HCT116 (cell line): ENCODE measurements at regions not wholly inside any gene's neighbourhood (a gene's known extent, or its start where the extent isn't known, plus 50 kb on each side); places are given as distances from the start of the nearest gene placed in this dataset.

Experiments used
- ATAC-seq: fragments of 200-7000 bp; cut with Tn5 transposase; 2 replicates; pipeline ENCODE4 v1.9.1; 2020; ENCODE audit warnings: mild to moderate bottlenecking, moderate library complexity
- BruUV-seq: library from RNA; stranded (reverse); fragments of 400-500 nt; replicated peaks from 2 replicates; lab custom pipeline; 2021; lab: Mats Ljungman, UMichigan
- CTCF ChIA-PET: fragments of 300-600 bp; sonication (Branson Sonifier 250); formaldehyde crosslinking; loops from one replicate; lab custom pipeline; 2021; ENCODE audit warnings: antibody characterized with exemption; lab: Charles Lee
- POLR2A ChIA-PET: fragments of 300-600, 350-600 bp; sonication (Branson Sonifier 250); formaldehyde crosslinking; loops from one replicate; lab custom pipeline; 2021; ENCODE audit warnings: antibody characterized with exemption; lab: Charles Lee
- RAD21 ChIA-PET, 2 experiments: fragments of 300-600 bp; sonication (Branson Sonifier 250); formaldehyde crosslinking; loops; one replicate each; lab custom pipeline; 2023; ENCODE audit warnings: low total read pairs in 2 of 2; ENCODE audit not compliant: uncharacterized antibody in 2 of 2, unreplicated experiment in 2 of 2, low non-redundant PET in 1 of 2; lab: Charles Lee
- DNase-seq: peaks from one replicate; pipeline ENCODE4 v3.0.0-alpha.2; 2010; ENCODE audit warnings: low read depth, low spot score
- H2AFZ ChIP-seq: fragments of 200-600 bp; shearing (Covaris generic), sonication (generic); 2 replicates; pipeline ENCODE4 v1.6.1; 2017; ENCODE audit warnings: low read depth, mixed run types, mixed read lengths, antibody characterized with exemption, low read length; ENCODE audit not compliant: poor library complexity, severe bottlenecking
- H3K27ac ChIP-seq: 2 replicates; pipeline ENCODE4 v1.5.1; 2012; ENCODE audit warnings: low read depth, low read length
- H3K27me3 ChIP-seq: fragments of 200-600 bp; sonication (generic); 2 replicates; pipeline ENCODE4 v1.6.1; 2016; ENCODE audit warnings: mixed run types, low read length, mixed read lengths; ENCODE audit not compliant: insufficient read depth
- H3K36me3 ChIP-seq, 2 experiments: fragments of 200-500 bp in 1 of 2; fragments of 200-600 bp in 1 of 2; sonication (Bioruptor generic) in 1 of 2; sonication (generic) in 1 of 2; 2 replicates each; pipeline versions ENCODE4 v1.5.1 to v1.6.1; 2014 to 2016; ENCODE audit warnings: low read length in 2 of 2, inconsistent platforms in 1 of 2, mixed read lengths in 1 of 2, mixed run types in 1 of 2; ENCODE audit not compliant: insufficient read depth in 2 of 2, control insufficient read depth in 1 of 2
- H3K4me1 ChIP-seq, 2 experiments: fragments of 200-600 bp in 1 of 2; sonication (generic) in 1 of 2; 2 replicates each; pipeline versions ENCODE4 v1.5.1 to v1.6.1; 2012 to 2017; ENCODE audit warnings: low read length in 2 of 2, inconsistent platforms in 1 of 2, mild to moderate bottlenecking in 1 of 2, mixed read lengths in 1 of 2, mixed run types in 1 of 2, moderate library complexity in 1 of 2; ENCODE audit not compliant: insufficient read depth in 2 of 2, control insufficient read depth in 1 of 2
- H3K4me2 ChIP-seq: fragments of 200-600 bp; sonication (generic); 2 replicates; pipeline ENCODE4 v1.6.1; 2017; ENCODE audit warnings: mixed run types, low read length, mixed read lengths
- H3K4me3 ChIP-seq, 2 experiments: fragments of 200-600 bp in 1 of 2; sonication (generic) in 1 of 2; replicated peaks in 1 of 2; 2 replicates each; pipeline ENCODE4 v1.5.1; 2011 to 2016; ENCODE audit warnings: low read length in 2 of 2, control low read depth in 1 of 2, low read depth in 1 of 2, mild to moderate bottlenecking in 1 of 2, mixed read lengths in 1 of 2, mixed run types in 1 of 2
- H3K79me2 ChIP-seq: fragments of 200-600 bp; sonication (generic); 2 replicates; pipeline ENCODE4 v1.6.1; 2017; ENCODE audit warnings: mild to moderate bottlenecking, mixed run types, low read length, moderate library complexity, mixed read lengths; ENCODE audit not compliant: insufficient read depth
- H3K9ac ChIP-seq: fragments of 200-600 bp; sonication (generic); 2 replicates; pipeline ENCODE4 v1.6.1; 2016; ENCODE audit warnings: low read length, mixed read lengths
- H3K9me2 ChIP-seq: fragments of 200-600 bp; sonication (generic), shearing (Covaris generic); 2 replicates; pipeline ENCODE4 v1.6.1; 2017; ENCODE audit warnings: mixed run types, mild to moderate bottlenecking, moderate library complexity; ENCODE audit not compliant: insufficient read depth
- H3K9me3 ChIP-seq, 2 experiments: fragments of 200-500 bp in 1 of 2; fragments of 200-600 bp in 1 of 2; sonication (Bioruptor generic) in 1 of 2; sonication (generic) in 1 of 2; 2 replicates each; pipeline ENCODE4 v1.6.1; 2014 to 2017; ENCODE audit warnings: low read length in 2 of 2, mixed read lengths in 2 of 2, inconsistent platforms in 1 of 2, low read depth in 1 of 2, mild to moderate bottlenecking in 1 of 2, mixed run types in 1 of 2, moderate library complexity in 1 of 2; ENCODE audit not compliant: control insufficient read depth in 1 of 2, insufficient read depth in 1 of 2
- H4K20me1 ChIP-seq: fragments of 200-600 bp; sonication (generic), shearing (Covaris generic); 2 replicates; pipeline ENCODE4 v1.6.1; 2017; ENCODE audit warnings: mixed run types, mild to moderate bottlenecking, moderate library complexity; ENCODE audit not compliant: insufficient read depth
- CBX3 ChIP-seq: IDR thresholded peaks from 2 replicates; pipeline ENCODE4 v1.6.1; 2012; ENCODE audit warnings: low read depth
- EZH2 ChIP-seq: fragments of 200-600 bp; sonication (generic); IDR thresholded peaks from 2 replicates; pipeline ENCODE4 v1.6.1; 2017; ENCODE audit warnings: antibody characterized with exemption, mixed run types
- POLR2AphosphoS5 ChIP-seq: IDR thresholded peaks from 2 replicates; pipeline ENCODE4 v1.6.1; 2011; ENCODE audit warnings: mild to moderate bottlenecking, low read depth, low read length, moderate library complexity
- REST ChIP-seq: IDR thresholded peaks from 2 replicates; pipeline ENCODE4 v1.6.1; 2012; ENCODE audit warnings: low read depth
- SRF ChIP-seq: IDR thresholded peaks from 2 replicates; pipeline ENCODE4 v1.6.1; 2012; ENCODE audit warnings: low read depth
- ZBTB33 ChIP-seq: IDR thresholded peaks from 2 replicates; pipeline ENCODE4 v1.6.1; 2011; ENCODE audit warnings: mild to moderate bottlenecking, low read length, moderate library complexity; ENCODE audit not compliant: insufficient replicate concordance; ENCODE audit errors: extremely low read depth
- ZFX ChIP-seq: fragments of 450-650 bp; IDR thresholded peaks from 2 replicates; pipeline ENCODE4 v1.6.1; 2017
- ZNF274 ChIP-seq: fragments of 200-500 bp; sonication (Bioruptor generic); IDR thresholded peaks from 2 replicates; pipeline ENCODE4 v1.6.1; 2014; ENCODE audit warnings: mild to moderate bottlenecking, low read depth, low read length, inconsistent platforms
- intact Hi-C: fragments of 100-400 bp; cut with micrococcal nuclease; formaldehyde crosslinking; loops from 2 replicates; pipeline ENCODE4 v1.10.0; 2022
- TF ChIP-seq, protein P1 (sequence below): IDR thresholded peaks from 2 replicates; pipeline ENCODE4 v1.6.1; 2012
- TF ChIP-seq, protein P2 (sequence below), 3 experiments: fragments of 200-600 bp in 1 of 3; sonication (generic) in 1 of 3; IDR thresholded peaks in 2 of 3; conservative IDR thresholded peaks in 1 of 3; 2 replicates each; pipeline ENCODE4 v1.5.1; 2012 to 2017; ENCODE audit warnings: low read depth in 2 of 3, low read length in 2 of 3, antibody characterized with exemption in 1 of 3, borderline replicate concordance in 1 of 3, control low read depth in 1 of 3, mild to moderate bottlenecking in 1 of 3, mixed read lengths in 1 of 3, mixed run types in 1 of 3, moderate library complexity in 1 of 3; ENCODE audit not compliant: insufficient read depth in 1 of 3

GRCh38 chr3:80043226-80043625 lies 275.4 kb upstream of the ROBO1 start:
- H3K36me3 ChIP-seq = no peaks in the 10 kb centered on the region
- H2AFZ ChIP-seq = no peak overlapping the region
- ATAC-seq = no peak
- no peaks in the 10 kb centered on the region for H3K4me1 ChIP-seq
- H3K9ac ChIP-seq = no peak overlapping the region
- TF ChIP-seq ZFX (no peak), CBX3 (no peak), ZNF274 (no peak), REST (no peak), POLR2AphosphoS5 (no peak), EZH2 (no peak), SRF (no peak), ZBTB33 (no peak)
- TF ChIP-seq, protein P1, sequence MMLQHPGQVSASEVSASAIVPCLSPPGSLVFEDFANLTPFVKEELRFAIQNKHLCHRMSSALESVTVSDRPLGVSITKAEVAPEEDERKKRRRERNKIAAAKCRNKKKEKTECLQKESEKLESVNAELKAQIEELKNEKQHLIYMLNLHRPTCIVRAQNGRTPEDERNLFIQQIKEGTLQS = no peak
- TF ChIP-seq, protein P2, sequence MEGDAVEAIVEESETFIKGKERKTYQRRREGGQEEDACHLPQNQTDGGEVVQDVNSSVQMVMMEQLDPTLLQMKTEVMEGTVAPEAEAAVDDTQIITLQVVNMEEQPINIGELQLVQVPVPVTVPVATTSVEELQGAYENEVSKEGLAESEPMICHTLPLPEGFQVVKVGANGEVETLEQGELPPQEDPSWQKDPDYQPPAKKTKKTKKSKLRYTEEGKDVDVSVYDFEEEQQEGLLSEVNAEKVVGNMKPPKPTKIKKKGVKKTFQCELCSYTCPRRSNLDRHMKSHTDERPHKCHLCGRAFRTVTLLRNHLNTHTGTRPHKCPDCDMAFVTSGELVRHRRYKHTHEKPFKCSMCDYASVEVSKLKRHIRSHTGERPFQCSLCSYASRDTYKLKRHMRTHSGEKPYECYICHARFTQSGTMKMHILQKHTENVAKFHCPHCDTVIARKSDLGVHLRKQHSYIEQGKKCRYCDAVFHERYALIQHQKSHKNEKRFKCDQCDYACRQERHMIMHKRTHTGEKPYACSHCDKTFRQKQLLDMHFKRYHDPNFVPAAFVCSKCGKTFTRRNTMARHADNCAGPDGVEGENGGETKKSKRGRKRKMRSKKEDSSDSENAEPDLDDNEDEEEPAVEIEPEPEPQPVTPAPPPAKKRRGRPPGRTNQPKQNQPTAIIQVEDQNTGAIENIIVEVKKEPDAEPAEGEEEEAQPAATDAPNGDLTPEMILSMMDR (IDR thresholded peaks at IDR 0.05 in 2 of 3, conservative IDR thresholded peaks at IDR 0.05 in 1 of 3; ENCODE audit: borderline replicate concordance in 1 of 3, insufficient read depth in 1 of 3, low read depth in 2 of 3, low read length in 2 of 3) = no peak
- TF ChIP-seq, all 23 proteins: peak for 0
- no peak overlapping the region for H3K27ac ChIP-seq
- H3K4me2 ChIP-seq = no peak overlapping the region
- ChIA-PET RAD21 (no interaction called here), POLR2A (no interaction called here), CTCF (no interaction called here)
- no TSS peak for BruUV-seq
- H3K27me3 ChIP-seq = no peaks in the 10 kb centered on the region
- intact Hi-C loops = no loop called here
- no peak for DNase-seq
- H3K9me2 ChIP-seq = no peaks in the 10 kb centered on the region
- no peaks in the 10 kb centered on the region for H4K20me1 ChIP-seq
- peaks cover 7 to 11% of the 10 kb centered on the region in 2 experiments; a peak in 2 of 4 replicates for H3K9me3 ChIP-seq
- H3K79me2 ChIP-seq = no peaks in the 10 kb centered on the region
- H3K4me3 ChIP-seq = no peak overlapping the region
